ENCODE measurements at regions not wholly inside any gene's neighbourhood (a gene's known extent, or its start where the extent isn't known, plus 50 kb on each side); places are given as distances from the start of the nearest gene placed in this dataset.

DNA sequence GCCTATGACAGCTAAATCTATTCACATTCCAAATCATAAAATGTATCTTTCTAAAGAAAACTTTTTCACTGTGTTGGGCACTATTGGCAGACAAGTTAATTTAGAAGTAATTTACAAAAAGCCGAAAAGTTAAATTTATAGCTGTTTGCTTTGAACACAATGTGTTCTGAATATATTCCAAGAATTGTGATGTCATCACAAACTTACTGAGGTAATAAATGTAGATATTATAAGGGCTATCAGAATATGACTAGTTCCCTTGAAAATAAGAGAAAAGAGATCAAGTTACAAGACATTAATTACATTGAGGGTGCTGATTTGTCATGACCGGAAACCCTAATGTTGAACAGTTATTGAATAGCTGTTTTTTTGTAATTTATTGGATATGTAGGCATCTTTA, 153.9 kb upstream of the SCN7A start:
- TF ChIP-seq, protein P1, sequence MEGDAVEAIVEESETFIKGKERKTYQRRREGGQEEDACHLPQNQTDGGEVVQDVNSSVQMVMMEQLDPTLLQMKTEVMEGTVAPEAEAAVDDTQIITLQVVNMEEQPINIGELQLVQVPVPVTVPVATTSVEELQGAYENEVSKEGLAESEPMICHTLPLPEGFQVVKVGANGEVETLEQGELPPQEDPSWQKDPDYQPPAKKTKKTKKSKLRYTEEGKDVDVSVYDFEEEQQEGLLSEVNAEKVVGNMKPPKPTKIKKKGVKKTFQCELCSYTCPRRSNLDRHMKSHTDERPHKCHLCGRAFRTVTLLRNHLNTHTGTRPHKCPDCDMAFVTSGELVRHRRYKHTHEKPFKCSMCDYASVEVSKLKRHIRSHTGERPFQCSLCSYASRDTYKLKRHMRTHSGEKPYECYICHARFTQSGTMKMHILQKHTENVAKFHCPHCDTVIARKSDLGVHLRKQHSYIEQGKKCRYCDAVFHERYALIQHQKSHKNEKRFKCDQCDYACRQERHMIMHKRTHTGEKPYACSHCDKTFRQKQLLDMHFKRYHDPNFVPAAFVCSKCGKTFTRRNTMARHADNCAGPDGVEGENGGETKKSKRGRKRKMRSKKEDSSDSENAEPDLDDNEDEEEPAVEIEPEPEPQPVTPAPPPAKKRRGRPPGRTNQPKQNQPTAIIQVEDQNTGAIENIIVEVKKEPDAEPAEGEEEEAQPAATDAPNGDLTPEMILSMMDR (IDR thresholded peaks at IDR 0.05 in 2 of 3, conservative IDR thresholded peaks at IDR 0.05 in 1 of 3; ENCODE audit: insufficient read depth in 2 of 3, low read depth in 1 of 3, low read length in 3 of 3): no peak
- TF ChIP-seq TRIM28 (IDR thresholded peaks at IDR 0.05) (no peak), CBFA2T2 (conservative IDR thresholded peaks at IDR 0.05) (no peak), ZNF444 (CRISPR knock-in tag; IDR thresholded peaks at IDR 0.05) (no peak), ZNF354B (CRISPR knock-in tag; IDR thresholded peaks at IDR 0.05) (no peak), TGIF2 (CRISPR knock-in tag; IDR thresholded peaks at IDR 0.05) (no peak)

Measured in K562 (cell line).